Kidney (tissue), 13 donors: ENCODE measurements at regions not wholly inside any gene's neighbourhood (a gene's known extent, or its start where the extent isn't known, plus 50 kb on each side); places are given as distances from the start of the nearest gene placed in this dataset.
A peak's percentile ranks its signal among the peaks of the same experiment; 100 is the strongest.

Experiments
- DNase-seq, 5 donors: peaks; one replicate each; pipeline ENCODE4 v3.0.0-alpha.2; 2013 to 2020
- FAIRE-seq: peaks from 2 replicates; lab custom pipeline; 2012; peaks lifted over from hg19 to GRCh38; lab: Jason Lieb, UNC
- H3K27ac ChIP-seq, 2 donors: one replicate each; pipeline ENCODE4 v1.7.0; 2013; ENCODE audit warnings: low read depth in 2 of 2, low read length in 2 of 2, inconsistent platforms in 1 of 2
- H3K27me3 ChIP-seq: one replicate; pipeline ENCODE4 v1.7.1; 2013; ENCODE audit warnings: low read length, inconsistent platforms; ENCODE audit not compliant: control insufficient read depth, insufficient read depth
- H3K36me3 ChIP-seq, 3 donors: one replicate each; pipeline versions ENCODE4 v1.7.0 to v1.7.1; 2013; ENCODE audit warnings: low read length in 3 of 3, control low read depth in 1 of 3, inconsistent platforms in 1 of 3; ENCODE audit not compliant: insufficient read depth in 3 of 3, control insufficient read depth in 2 of 3
- H3K4me1 ChIP-seq, 3 donors: one replicate each; pipeline versions ENCODE4 v1.7.0 to v1.7.1; 2013; ENCODE audit warnings: low read length in 3 of 3, inconsistent platforms in 1 of 3, low read depth in 1 of 3; ENCODE audit not compliant: control insufficient read depth in 2 of 3, insufficient read depth in 2 of 3
- H3K4me3 ChIP-seq, 3 donors: one replicate each; pipeline versions ENCODE4 v1.7.0 to v1.8.1; 2013; ENCODE audit warnings: low read length in 3 of 3, control low read depth in 1 of 3, inconsistent platforms in 1 of 3
- H3K9ac ChIP-seq, 3 donors: one replicate each; pipeline versions ENCODE4 v1.7.0 to v1.7.1; 2013; ENCODE audit warnings: low read length in 3 of 3, control low read depth in 1 of 3, inconsistent platforms in 1 of 3
- H3K9me3 ChIP-seq, 3 donors: one replicate each; pipeline versions ENCODE4 v1.7.0 to v1.7.1; 2013; ENCODE audit warnings: low read length in 3 of 3, control low read depth in 1 of 3, inconsistent platforms in 1 of 3; ENCODE audit not compliant: control insufficient read depth in 2 of 3, insufficient read depth in 1 of 3
- CTCF ChIP-seq: IDR thresholded peaks from 3 replicates; pipeline ENCODE4 v1.5.1; 2012; ENCODE audit warnings: mild to moderate bottlenecking, moderate library complexity, borderline replicate concordance; ENCODE audit not compliant: insufficient read depth; ENCODE audit errors: extremely low read depth
- intact Hi-C: fragments of 100-400 bp; cut with DNase I; formaldehyde crosslinking; loops from one replicate; pipeline ENCODE4 v1.11.1; 2022
- donor health status: control.
- donor health status: control.
- donor health status: control.
- donor health status: control.
- donor health status: control.
- donor health status: DM: yes; HTN: yes; CAD: no.
- donor health status: Normal renal cell carcinoma (clear cell type).

GRCh38 chr17:69912805-69913204 is 162.2 kb upstream of the KCNJ16 start:
- FAIRE-seq (no peak), DNase-seq (no peak)
- Histone ChIP-seq H3K9me3 (no peaks in the 10 kb centered on the region), H3K36me3 (no peaks in the 10 kb centered on the region), H3K9ac (peak overlapping the region in 2 of 3 donors; percentile 20 to 60), H3K27me3 (no peaks in the 10 kb centered on the region), H3K4me3 (peak overlapping the region in 2 of 3 donors; percentile 29 to 44), H3K27ac (no peak overlapping the region), H3K4me1 (no peaks in the 10 kb centered on the region)
- intact Hi-C loops = no loop called here
- TF ChIP-seq CTCF = no peak

GRCh38 chr17:69913216-69913615 is 161.8 kb upstream of the KCNJ16 start:
- Histone ChIP-seq H3K4me3 (peak overlapping the region in 2 of 3 donors; percentile 29 to 44), H3K9ac (peak overlapping the region in 2 of 3 donors; percentile 20 to 60), H3K9me3 (no peaks in the 10 kb centered on the region), H3K4me1 (no peaks in the 10 kb centered on the region), H3K36me3 (no peaks in the 10 kb centered on the region), H3K27ac (no peak overlapping the region), H3K27me3 (no peaks in the 10 kb centered on the region)
- no peak for TF ChIP-seq CTCF
- DNase-seq (peak in 1 of 5 donors; percentile 9), FAIRE-seq (no peak)
- intact Hi-C loops = no loop called here

GRCh38 chr17:69913616-69914015 is 161.4 kb upstream of the KCNJ16 start:
- TF ChIP-seq CTCF = no peak
- H3K9ac ChIP-seq = peak overlapping the region in 1 of 3 donors; percentile 20
- H3K27ac ChIP-seq = no peak overlapping the region

GRCh38 chr17:69914520-69914919 is 160.5 kb upstream of the KCNJ16 start:
- no peaks in the 10 kb centered on the region for H3K36me3 ChIP-seq
- DNase-seq (no peak), FAIRE-seq (no peak)
- H3K4me1 ChIP-seq = no peaks in the 10 kb centered on the region
- no peak for TF ChIP-seq CTCF
- H3K27me3 ChIP-seq = no peaks in the 10 kb centered on the region
- no peak overlapping the region for H3K9ac ChIP-seq
- H3K4me3 ChIP-seq = no peak overlapping the region
- intact Hi-C loops = no loop called here
- no peak overlapping the region for H3K27ac ChIP-seq
- H3K9me3 ChIP-seq = no peaks in the 10 kb centered on the region

More at GRCh38 chr17:69913616-69914015, 161.4 kb upstream of the KCNJ16 start:
- H3K9me3 ChIP-seq = no peaks in the 10 kb centered on the region
- H3K27me3 ChIP-seq = no peaks in the 10 kb centered on the region
- H3K36me3 ChIP-seq = no peaks in the 10 kb centered on the region
- H3K4me1 ChIP-seq = no peaks in the 10 kb centered on the region
- FAIRE-seq (no peak), DNase-seq (no peak)
- intact Hi-C loops = no loop called here
- peak overlapping the region in 1 of 3 donors; percentile 29 for H3K4me3 ChIP-seq
